Coronary artery (tissue), 2 donors: ENCODE measurements at regions not wholly inside any gene's neighbourhood (a gene's known extent, or its start where the extent isn't known, plus 50 kb on each side); places are given as distances from the start of the nearest gene placed in this dataset.
"Not testable (repeated sequence)": the region's sequence is repeated elsewhere in the genome, so short reads cannot be mapped to it uniquely, and the experiment has no call there.

Experiments
- DNase-seq: peaks from one replicate; pipeline ENCODE4 v3.0.0-alpha.2; 2017; ENCODE audit warnings: low spot score
- H3K27ac ChIP-seq, 2 donors: fragments of 200-600 bp; sonication (generic); one replicate each; pipeline ENCODE4 v1.5.1; 2016 to 2019
- H3K4me3 ChIP-seq: fragments of 200-600 bp; sonication (generic); 2 replicates; pipeline ENCODE4 v1.5.1; 2016; ENCODE audit warnings: mild to moderate bottlenecking, moderate library complexity
- TF ChIP-seq, protein P1 (sequence below): fragments of 200-600 bp; sonication (generic); IDR thresholded peaks from one replicate; pipeline ENCODE4 v1.5.1; 2019; ENCODE audit warnings: antibody characterized with exemption

DNA sequence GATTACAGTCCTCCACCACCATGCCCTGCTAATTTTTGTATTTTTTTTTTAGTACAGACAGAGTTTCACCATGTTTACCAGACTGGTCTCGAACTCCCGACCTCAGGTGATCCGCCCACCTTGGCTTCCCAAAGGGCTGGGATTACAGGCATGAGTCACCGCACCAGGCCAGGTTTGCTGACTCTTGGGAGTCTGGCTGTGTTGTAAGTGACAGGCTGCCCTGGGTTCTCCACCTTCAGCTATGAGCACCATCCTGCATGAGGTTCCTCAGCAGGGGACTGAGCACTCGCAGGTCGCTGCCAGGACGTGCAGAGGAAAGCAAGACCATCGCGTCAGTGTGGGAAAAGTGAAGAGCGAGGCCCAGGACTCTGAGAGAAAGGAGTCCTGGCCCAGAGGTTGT is 112.6 kb upstream of the NDUFV2 start:
- TF ChIP-seq, protein P1, sequence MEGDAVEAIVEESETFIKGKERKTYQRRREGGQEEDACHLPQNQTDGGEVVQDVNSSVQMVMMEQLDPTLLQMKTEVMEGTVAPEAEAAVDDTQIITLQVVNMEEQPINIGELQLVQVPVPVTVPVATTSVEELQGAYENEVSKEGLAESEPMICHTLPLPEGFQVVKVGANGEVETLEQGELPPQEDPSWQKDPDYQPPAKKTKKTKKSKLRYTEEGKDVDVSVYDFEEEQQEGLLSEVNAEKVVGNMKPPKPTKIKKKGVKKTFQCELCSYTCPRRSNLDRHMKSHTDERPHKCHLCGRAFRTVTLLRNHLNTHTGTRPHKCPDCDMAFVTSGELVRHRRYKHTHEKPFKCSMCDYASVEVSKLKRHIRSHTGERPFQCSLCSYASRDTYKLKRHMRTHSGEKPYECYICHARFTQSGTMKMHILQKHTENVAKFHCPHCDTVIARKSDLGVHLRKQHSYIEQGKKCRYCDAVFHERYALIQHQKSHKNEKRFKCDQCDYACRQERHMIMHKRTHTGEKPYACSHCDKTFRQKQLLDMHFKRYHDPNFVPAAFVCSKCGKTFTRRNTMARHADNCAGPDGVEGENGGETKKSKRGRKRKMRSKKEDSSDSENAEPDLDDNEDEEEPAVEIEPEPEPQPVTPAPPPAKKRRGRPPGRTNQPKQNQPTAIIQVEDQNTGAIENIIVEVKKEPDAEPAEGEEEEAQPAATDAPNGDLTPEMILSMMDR = no peak
- Histone ChIP-seq H3K4me3 (no peak overlapping the region), H3K27ac (no peak overlapping the region)
- no peak for DNase-seq

DNA sequence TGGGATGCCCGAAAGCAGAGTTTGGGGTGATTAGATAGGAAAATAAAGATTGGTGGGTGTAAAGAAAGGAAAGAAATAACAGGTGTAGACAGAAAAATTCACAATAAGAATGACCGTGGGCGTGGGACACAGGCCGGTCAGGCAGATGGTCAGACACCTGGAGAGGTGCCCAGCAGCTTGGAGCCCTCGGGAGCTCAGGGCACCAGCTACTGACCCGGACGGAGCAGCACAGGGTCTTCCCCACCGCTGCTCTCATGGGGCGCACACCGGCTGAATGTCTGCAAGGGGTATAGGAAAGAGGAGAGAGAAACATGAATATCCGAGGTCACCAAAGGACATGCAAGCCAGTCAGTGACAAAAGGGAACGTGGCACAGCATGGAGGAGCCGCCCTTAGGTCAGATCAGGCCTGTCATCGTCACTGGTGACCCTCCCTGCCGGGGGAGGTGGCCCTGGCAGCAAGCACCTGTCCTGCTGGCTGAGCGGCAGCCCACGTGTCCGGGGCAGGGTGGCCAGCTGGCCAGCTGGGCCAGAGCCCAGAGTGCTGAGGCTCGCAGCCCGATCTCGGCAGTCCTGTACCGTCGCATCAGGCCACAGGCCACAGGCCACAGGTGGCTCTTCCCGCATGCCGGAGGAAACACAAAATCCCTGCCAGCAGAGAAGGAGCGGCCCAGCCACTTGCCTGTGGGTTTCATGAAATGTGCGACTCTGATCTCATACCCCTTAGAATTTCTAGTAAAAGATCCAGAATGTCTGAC is 112.0 kb upstream of the NDUFV2 start:
- Histone ChIP-seq H3K4me3 (no peak overlapping the region), H3K27ac (no peak overlapping the region)
- TF ChIP-seq, protein P1 = no peak
- DNase-seq = no peak

DNA sequence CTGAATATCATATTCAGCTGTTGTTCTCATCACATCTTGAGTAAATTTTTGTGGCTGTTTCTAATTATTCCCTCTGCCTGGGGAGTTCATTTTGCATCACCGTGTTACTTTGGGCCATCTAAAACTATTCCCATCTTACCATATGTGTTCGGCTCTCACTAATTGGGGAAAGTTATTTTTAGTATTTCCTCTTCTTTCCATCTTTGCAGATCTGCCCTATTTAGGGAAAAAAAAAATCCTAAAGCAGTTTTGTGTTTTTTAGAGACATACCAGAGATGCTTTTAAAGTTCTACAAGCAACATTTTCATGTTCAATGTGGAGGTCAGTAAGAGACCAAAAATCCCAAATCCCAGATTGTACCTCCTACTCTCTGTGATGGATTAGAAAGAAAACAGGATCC is 111.3 kb upstream of the NDUFV2 start:
- Histone ChIP-seq H3K27ac (no peak overlapping the region), H3K4me3 (no peak overlapping the region)
- DNase-seq = no peak
- TF ChIP-seq, protein P1 = no peak

DNA sequence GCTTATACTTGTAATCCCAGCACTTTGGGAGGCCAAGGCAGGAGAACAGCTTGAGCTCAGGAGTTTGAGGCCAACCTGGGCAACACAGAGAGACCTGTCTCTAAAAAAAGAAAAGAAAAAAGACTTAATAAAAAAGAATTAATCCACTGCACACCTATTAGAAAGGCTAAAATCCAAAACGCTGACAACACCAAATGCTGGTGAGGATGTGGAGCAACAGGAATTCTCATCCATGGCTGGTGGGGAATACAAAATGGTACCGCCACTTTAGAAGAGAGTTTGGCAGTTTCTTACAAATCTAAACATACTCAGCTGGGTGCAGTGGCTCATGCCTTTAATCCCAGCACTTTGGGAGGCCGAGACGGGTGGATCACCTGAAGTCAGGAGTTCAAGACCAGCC is 110.0 kb upstream of the NDUFV2 start:
- not testable (repeated sequence) for H3K27ac ChIP-seq, H3K4me3 ChIP-seq, DNase-seq

DNA sequence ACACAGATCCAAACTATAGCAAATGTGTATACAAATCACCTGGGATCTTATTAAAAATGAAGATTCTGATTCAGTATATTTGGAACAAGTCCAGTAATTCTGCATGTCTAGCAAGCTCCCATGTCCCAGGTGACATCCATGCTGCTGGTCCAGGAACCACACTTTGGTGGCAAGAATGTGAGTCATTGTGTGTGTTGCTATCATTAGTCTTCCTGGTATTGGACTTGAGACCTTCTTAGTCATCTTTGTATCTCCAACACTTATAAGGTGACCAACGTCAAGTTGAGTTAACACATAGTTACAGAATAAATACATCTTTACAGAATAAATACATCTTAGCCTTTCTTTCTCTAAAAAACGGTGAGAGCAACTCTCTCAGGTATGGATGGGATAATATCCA is 107.9 kb upstream of the NDUFV2 start:
- Histone ChIP-seq H3K27ac (no peak overlapping the region), H3K4me3 (no peak overlapping the region)
- TF ChIP-seq, protein P1 = no peak
- DNase-seq = no peak

DNA sequence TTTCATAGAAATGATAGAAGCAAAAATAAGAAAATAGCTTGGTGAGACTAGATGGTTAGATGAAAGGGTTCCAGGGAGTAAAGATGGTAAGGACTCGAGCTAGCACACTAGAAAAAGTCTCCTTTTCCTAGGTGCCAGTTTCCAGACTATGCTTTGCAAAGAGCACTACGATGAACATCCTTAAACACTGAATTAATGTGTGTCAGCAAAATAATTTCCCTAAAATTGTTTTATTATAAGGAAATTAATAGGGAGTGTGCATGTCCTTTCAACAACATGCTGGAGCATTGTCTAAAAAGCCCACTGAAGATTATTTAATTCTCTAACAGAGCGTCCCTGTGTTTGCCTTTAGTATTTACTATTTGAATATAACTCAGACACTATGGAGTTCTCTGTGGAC is 107.4 kb upstream of the NDUFV2 start:
- TF ChIP-seq, protein P1 = no peak

DNA sequence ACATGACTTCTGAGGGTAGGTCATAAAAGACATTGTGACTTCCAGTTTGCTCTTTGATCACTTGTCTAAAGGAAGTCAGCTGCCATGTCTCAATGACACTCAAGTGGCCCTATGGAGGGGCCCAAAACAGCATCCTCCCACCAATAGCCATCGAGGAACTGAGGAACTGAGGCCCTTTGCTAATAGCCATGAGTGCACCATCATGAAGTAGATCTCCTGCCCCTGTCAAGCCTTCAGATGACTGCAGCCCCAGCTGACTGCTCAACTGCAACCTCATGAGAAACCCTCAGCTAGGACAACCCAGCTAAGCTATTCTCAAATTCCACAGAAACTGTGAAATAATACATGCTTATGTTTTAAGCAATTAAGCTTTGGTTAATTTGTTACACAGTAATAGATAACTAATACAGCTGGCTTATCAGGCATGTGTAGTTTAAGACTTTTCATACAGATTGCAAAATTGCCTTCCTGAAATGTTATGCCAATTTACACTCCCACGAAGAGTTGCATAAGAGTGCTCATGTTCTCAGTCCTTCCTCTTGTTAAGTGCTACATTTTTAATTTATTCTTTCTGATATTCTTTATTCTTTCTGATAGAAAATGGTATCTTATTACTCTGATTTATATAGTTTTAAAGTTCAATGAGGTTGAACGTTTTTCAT is 105.6 kb upstream of the NDUFV2 start:
- TF ChIP-seq, protein P1 = no peak
- Histone ChIP-seq H3K27ac (no peak overlapping the region), H3K4me3 (no peak overlapping the region)
- DNase-seq = no peak

More for the DNA sequence above, 107.4 kb upstream of the NDUFV2 start:
- no peak for DNase-seq
- Histone ChIP-seq H3K27ac (no peak overlapping the region), H3K4me3 (no peak overlapping the region)
